Skin epidermis (tissue), 12 donors: ENCODE measurements at regions not wholly inside any gene's neighbourhood (a gene's known extent, or its start where the extent isn't known, plus 50 kb on each side); places are given as distances from the start of the nearest gene placed in this dataset.

ENCODE experiments used
- H3K27ac ChIP-seq, 21 experiments: fragments of 200-600 bp; sonication (generic) in 11 of 21; one replicate each; pipeline ENCODE4 v1.5.0; 2020; ENCODE audit warnings: mild to moderate bottlenecking in 3 of 21, inconsistent platforms in 2 of 21, moderate library complexity in 2 of 21
- H3K4me3 ChIP-seq, 7 experiments: fragments of 200-600 bp; sonication (generic) in 2 of 7; one replicate each; pipeline ENCODE4 v1.5.0; 2020; ENCODE audit warnings: inconsistent platforms in 2 of 7, mild to moderate bottlenecking in 2 of 7, moderate library complexity in 1 of 7

DNA sequence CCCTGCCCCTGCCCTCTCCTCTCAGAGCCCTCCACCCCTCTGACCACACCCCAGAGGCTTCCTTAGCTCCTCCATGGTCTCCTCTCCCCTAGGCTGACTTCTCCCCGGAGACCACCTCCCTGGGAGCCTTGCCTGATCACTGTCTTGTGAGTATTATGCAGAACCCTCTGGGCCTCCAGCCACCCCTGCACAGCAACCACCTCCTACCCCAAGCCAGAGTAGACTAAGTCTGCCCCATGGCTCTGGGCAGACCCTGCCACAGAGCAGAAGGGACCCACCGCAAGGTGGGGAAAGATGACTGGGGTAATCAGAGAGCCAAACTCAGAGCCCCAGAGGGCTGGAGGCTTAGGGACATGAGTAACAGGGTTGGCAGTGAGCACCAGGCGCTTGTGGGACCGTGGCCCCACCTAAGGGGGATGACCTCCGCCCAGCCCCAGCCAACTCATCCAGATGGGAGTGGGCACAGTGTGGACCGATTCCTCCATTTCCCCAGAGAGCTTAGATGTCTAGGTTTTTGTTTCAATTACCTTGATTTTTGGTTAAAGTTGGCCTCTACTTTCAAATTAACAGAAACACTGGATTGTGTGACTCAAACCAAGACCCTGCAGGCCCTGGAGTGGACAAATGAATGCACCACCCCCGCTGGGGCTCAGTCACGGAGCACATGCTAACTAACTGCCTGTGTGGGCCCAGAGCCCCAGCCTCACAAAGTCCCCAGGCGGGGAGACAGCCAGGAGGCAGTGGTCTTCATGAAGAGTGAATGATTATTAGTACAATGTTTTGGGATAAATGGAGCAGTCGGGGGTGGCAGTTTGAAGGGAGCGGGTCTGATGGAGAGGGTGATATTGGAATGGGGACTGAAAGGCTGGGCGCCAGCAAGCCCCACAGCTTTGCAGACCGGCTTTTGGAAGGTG, 119.4 kb upstream of the PRR20G start:
- Histone ChIP-seq H3K4me3 (no peak overlapping the region), H3K27ac (no peak overlapping the region)

DNA sequence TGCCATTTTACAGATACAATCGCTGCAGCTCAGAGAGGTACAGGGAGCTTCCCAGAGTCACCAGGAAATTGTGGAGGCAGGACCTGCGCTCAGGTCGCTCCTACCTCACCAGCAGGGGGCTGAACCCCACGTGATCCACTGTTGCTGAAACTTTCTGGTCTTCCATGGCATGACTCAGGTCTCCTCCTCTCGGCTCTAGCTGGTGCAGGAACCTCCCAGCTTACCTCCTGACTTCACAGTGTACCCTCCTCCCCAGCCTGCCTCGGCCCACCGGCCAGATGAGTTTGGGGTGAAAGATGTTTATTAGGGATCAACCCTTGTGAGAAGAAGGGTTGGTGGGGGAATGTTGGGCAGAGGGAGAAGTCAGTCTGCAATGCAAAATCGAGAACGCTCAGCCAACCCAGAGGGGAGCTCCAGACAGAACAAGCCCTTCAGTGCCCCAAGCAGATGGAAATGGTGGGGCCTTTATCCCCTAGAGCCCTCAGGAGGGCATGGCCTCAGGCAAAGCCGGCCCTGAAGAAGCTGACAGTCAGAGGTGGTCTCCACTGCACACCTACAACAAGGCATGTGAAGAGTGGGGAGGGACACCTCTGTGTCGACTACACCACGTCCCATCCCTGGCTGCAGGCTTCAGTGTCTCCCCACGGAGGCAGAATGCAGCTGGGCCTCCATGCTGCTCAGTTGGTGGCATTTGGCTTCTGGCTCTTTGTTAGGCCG, 118.6 kb upstream of the PRR20G start:
- no peak overlapping the region for H3K27ac ChIP-seq

DNA sequence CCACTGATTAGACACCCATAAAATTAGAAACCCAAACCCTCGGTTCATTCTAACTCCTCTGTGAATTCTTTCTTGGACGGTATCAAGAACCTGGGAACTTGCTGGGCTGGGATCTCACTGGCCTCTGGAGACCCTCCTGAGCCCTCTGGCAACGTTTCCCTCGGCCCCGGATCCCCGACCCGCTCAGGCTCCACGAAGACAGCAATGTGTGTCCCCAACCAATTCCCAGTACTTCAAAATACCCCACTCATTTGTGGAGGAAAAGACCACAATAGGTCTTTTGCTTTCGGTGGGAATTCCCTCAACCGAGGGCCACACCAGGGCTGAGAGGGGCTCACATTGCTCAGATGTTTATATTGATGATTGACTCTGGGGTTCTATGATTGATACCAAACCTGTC, 117.9 kb upstream of the PRR20G start:
- H3K27ac ChIP-seq, result no peak overlapping the region
- H3K4me3 ChIP-seq, result no peak overlapping the region

More for the DNA sequence above, 118.6 kb upstream of the PRR20G start:
- H3K4me3 ChIP-seq, result no peak overlapping the region

DNA sequence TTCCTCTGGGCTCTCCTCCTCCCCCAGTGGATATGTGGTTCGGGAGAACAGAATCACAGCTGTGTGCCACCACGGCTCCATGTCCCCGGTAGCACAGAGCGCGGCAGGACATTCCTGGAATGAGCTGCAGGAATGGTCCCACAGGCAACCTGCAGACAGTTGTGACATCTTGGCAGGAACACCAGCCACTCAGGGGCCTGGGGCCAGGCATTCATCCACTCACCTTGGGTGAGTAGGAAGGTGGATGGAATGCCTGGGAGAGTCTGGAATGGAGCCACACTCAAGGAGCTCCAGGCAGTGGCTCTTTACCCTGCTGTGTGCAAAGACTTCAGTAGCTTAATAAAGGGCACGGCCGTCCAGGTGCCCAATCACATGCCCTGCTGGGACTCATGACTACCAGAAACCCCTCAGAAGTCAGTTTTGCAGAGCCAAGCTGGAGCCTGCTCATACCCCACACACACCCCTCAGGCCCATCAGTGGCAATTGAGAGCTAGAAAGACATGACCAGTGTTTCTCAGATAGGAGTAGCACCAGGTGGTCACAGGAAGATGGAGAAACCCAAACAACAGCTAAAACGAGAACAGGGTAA, 117.3 kb upstream of the PRR20G start:
- no peak overlapping the region for H3K4me3 ChIP-seq
- H3K27ac ChIP-seq, result no peak overlapping the region

DNA sequence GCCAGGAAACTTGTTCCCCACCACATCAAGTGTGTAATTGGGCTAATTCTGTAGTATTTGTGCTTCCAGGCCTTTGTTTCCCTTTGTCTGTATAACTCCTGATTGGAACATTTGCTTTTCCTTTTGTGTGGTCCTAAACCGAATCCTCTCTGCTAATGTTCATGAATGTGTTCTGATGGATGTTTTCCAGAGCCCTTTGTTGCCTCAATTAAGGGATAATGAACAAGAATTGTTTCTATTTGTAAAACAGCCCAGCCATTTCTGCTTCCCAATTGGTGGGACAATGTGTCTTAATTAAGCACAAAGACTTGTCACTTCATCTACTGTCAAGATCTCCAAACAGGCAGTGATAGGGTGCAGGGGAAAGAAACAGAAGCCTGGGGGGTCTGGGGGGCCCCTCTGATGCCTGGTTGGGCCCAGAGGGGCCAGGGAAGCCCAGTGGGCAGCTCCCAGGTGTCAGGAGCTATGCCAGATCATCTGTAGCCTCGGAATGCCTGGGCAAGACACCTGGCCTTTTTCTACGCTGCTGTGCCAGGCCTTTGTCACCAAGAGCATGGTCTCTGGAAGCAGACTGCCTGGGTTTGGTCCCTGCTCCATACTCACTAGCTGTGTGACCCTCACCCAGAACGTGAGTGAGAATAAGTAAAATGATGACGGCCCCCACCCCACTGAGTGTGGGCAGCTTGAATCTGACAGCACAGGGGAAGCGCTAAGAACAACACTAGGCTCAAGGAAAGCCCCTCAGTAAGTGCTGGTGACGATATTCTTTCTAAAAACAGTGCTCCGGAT, 116.6 kb upstream of the PRR20G start:
- Histone ChIP-seq H3K4me3 (no peak overlapping the region), H3K27ac (no peak overlapping the region)

DNA sequence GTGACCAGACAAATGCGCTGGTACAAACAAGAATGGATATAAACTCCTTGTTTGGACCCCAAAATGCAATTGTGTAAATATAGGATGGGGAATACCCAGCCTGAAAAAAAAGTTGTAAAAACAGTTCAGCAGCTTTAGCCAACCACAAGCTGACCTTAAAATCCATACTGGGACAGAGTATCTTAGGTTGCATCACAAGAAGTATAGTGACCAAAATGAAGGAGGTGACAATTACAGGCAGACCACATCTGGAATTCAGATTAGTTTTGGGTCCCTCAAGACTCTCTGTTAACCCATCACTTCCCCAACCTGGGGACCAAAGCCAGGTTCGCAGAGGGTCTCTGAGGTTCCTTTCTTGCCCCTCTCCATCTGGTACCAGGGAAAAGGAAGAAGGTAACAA, 115.9 kb upstream of the PRR20G start:
- no peak overlapping the region for H3K4me3 ChIP-seq
- no peak overlapping the region for H3K27ac ChIP-seq

DNA sequence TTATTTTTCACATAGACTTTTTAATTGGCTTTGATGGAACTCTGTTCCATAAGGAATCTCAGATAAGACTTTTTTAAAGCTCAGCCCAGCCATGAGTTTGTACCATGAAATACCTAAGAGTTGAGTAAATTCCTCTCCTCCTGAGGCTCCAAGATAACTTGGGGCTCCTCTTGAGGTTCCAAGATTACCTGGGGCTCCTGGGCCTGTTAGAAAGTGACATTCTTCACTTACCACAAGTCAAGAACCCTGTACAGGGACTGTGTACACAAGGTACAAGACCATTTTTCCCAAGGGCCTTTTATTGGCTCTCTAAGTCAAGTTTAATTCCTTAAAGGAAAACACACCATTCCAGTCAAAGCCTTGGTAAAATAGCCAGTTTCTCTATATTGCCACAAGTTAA, 111.3 kb upstream of the PRR20G start:
- H3K27ac ChIP-seq, result no peak overlapping the region
- H3K4me3 ChIP-seq, result no peak overlapping the region

DNA sequence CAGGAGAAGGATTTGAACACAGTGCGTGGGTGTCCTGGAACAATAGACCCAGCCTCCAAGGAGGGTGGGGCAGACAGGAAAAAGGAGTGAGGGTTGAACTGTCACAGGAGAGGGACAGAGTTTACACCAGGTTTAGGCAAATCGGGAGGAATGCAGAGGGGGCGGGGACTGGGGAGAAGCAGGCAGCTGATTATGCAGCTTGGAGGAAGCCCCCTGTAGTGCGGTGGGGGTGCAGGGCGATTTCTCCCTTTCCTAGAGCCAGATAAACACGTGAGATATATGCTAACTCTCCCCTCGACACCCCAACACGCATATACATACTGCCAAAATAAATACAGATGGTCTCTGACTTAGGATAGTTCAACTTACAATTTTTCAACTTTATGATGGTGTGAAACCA, 108.6 kb upstream of the PRR20G start:
- H3K4me3 ChIP-seq, result no peak overlapping the region
- H3K27ac ChIP-seq, result no peak overlapping the region

DNA sequence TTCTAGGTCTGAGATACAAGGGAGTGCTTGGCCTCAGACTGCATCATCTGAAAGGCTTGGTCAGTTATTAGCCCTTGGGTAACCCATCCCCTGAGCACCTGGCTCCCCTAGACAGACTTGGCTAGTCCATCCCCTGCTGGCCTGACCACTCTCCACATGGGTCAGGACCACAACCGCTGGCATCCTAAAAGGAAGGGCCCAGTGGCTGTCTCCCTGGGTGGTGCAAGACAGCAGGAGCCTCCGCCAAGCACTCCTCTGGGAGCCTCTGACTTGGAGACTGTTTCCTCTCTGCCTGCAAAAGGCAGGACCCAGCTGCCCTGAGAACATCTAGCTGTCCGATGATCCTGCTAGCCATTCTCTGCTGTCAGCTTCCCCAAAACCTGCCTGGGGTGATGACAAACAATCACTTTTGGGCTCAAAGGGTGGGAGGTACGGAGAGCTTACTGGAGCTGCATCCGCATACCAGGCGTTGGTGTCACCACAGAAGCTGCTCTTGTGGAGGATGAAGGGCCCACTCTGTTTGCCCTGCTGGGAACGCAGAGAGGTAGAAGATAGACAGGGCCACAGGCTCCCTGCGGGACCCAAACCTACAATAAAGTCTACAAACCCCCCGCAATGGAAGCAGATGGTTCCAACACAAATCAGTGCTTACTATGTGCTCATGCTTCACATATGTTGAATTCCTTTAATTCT, 108.0 kb upstream of the PRR20G start:
- no peak overlapping the region for H3K27ac ChIP-seq
- H3K4me3 ChIP-seq, result no peak overlapping the region

DNA sequence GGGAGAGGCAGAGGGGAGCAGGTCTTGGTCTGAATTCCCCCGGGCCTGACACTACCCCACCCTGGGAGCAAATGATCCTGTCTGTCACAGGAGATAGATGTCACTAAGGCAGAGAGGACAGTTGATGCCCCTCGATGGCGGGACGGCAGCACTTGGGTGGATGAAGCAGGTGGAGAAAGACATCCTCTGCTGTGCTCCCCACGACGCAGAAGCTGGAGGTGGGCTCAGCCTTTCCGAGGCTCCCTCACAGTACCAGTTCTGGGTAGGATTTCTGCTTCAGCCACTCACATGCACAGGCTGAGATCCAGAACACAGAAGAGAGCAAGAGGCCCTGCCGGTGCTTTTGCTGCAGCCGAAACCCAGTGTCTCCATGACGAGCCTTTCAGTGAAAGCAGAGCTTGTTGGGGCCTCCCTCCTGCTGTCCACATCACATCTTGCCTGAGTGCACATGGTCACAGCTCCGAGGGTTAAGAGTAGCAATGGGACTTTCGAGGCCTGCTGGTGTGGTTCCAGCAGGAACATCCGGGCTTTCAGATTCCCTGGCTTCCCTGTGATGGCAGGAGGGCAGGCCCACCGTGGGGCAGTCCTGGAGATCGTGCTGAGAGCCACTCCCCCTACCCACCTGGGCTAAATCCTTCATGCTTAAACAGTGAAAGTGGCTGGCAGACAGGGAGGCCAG, 107.3 kb upstream of the PRR20G start:
- no peak overlapping the region for H3K4me3 ChIP-seq
- no peak overlapping the region for H3K27ac ChIP-seq

DNA sequence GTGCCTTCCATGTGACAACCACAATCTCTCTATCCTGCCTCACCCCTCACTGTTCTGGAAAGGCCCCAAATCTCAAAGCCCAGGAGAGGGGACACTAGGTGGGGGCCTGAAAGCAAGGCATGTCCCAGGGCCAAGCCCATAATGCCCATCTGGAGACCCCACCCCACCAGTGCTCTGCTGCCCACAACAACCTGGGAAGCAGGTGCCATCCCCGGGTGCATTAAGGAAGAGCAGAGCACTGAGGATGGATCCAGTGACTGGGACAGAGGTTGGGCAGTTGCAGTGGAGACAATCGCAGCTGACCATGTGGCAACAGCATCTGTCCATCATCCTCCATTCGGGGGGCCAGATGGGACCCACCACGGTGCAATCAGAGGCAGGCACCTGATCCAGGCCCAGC, 106.2 kb upstream of the PRR20G start:
- H3K27ac ChIP-seq, result no peak overlapping the region
- no peak overlapping the region for H3K4me3 ChIP-seq

DNA sequence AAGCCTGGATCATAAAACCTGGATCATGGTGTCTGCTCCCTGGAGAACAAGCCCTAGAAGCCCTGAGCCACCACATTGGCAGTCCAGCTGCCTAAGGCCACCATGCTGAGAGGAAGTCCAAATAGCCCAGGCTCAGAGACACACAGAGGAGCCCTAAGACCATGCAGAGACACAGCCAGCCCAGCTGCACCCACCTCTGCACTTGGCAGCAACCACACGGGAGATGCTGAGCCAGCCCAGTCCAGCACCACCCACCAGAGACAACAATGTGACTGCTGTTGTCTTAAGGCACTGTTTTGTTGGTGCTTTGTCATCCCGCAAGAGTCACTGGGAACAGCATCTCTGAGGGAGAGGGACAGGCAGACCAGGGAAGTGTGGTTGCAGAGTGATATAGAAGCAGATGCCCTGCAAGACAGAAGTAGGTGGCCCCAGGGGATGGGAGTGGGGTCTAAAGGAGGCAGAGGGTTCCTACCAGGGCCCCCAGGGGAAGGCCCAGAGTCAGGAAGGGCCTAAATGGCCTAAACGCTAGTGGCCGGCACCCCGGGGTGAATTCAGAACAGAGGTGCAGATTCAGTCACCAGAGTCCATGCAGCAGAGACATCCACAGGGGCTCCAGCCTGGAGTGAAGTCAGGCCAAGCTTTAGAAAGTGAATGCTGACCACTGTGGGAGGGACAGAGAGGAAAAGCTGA, 105.4 kb upstream of the PRR20G start:
- no peak overlapping the region for H3K27ac ChIP-seq

DNA sequence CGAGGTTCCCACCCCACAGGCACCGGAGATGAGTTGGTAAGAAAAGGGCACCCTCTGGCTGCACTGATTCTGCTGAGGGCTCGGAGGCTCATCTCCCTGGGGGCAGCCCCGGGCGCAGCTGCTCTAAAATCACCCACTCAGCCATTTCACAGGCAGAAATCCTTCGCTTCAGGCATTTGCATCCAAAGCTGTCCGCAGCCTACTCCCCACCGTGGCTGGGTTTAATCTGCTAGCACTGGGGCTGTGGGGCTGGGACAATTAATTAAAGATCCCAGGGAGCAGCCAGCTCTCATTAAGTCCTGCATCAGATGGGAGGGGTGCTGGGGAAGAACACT, 104.3 kb upstream of the PRR20G start:
- Histone ChIP-seq H3K27ac (no peak overlapping the region), H3K4me3 (no peak overlapping the region)

More for the DNA sequence above, 105.4 kb upstream of the PRR20G start:
- H3K4me3 ChIP-seq, result no peak overlapping the region

DNA sequence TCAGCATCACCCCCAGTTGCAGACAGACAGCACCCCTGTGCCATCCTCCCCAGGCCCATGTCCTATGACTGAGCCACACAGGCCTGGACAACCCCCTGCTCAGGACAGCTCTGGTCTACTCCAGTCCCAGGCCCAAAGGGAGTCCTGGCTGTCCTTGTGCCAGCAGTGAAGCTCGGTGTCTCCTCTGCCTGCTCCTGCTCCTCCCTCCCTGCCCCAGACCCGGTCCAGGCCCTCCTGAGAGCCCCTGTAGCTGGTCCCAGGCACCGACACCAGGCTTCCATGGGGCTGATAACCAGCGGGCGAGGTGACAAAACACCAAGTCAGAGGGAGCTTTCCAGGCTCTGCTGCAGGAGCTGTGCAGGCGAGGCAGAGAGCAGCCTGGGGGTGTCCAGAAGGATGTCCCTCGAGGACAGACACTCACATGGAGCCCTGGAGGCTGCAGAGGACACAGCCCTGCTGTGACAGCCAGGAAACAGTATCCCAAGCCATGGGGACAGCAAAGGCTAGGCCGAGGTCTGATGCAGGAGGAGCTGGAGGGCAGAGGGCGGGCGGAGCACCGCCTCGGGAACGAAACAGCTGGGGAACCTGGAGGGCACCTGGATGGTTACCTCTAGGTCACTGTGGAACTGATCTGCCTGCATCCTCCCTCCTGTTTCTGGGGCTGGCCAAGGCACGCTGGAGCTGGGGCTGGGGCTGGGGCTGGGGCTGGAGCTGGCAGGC, 103.8 kb upstream of the PRR20G start:
- H3K27ac ChIP-seq, result no peak overlapping the region
- no peak overlapping the region for H3K4me3 ChIP-seq

DNA sequence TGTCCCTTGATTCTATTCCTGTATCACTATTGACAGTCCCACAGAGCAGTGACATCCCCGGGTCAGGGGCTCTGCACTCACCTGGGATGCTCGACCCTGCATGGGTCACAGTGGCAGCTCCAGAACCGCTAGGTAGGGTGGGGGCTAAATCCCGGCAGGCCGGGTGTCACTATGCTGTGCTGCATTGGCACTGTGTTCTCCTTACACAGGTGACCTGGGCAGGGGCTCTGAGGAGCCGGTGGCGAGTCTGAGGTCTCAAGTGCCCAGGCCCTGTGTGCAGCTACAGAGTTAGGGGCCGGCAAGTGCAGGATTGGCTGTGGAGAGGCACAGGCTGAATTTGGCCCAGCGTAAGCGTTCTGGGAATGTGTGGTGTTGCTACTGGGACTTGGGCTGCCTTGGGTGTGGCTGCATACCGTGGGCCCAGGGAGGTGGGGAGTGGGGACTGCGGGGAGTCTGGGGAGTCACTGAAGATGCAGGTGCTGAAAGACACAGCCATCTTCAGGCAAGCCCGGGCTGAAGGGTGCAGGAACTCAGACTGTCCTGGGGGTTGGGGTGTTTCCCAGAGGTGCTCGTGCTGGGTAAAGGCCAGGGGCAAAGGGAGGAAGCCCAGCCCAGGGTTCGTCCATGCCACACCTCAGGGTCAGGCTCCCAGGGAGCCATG, 102.6 kb upstream of the PRR20G start:
- Histone ChIP-seq H3K27ac (no peak overlapping the region), H3K4me3 (no peak overlapping the region)

DNA sequence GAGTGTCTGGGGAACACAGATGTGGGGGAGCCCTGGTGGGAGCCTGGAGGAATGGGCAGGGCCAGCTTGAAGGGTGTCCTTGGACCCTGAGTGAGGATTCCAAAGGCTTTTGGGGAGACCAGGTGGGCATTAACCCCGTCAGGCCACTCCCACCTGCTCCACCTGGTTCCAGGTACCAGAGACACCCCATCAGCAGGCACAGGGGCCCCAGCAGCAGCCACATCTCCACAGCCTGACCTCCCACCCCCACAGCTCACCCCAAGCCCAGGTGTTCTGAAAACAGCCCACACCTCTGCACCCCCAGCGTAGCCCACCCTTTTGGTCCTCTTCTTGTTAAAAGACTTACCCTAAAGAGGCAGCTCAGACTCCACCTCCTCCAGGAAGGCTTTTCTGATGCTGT, 102.1 kb upstream of the PRR20G start:
- Histone ChIP-seq H3K27ac (no peak overlapping the region), H3K4me3 (no peak overlapping the region)

DNA sequence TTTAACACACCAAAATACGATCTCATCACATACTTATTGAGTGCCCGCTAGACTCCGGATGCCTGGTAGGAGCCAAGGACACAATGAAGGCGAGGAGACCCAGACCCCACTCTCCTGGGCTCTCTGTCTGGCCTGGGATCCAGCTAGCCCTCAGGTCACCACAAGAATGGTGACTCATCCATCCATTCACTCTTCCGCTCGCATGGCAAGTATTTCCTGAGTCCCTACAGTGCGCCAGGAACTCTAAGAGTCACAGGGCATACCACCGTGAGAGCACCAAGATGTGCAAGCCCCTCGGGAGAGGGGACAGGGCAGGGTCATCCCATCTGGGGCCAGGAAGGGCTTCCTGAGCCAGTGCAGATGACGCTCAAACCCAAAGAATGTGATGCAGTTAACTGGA, 101.6 kb upstream of the PRR20G start:
- no peak overlapping the region for H3K4me3 ChIP-seq
- H3K27ac ChIP-seq, result no peak overlapping the region
